GM18907 (cell line): ENCODE measurements at regions not wholly inside any gene's neighbourhood (a gene's known extent, or its start where the extent isn't known, plus 50 kb on each side); places are given as distances from the start of the nearest gene placed in this dataset.

Experiments used
- ATAC-seq: cut with Tn5 transposase; IDR thresholded peaks from one replicate; pipeline ENCODE4 v1.9.1; 2021; ENCODE audit warnings: mild to moderate bottlenecking, moderate library complexity; ENCODE audit not compliant: unreplicated experiment

DNA sequence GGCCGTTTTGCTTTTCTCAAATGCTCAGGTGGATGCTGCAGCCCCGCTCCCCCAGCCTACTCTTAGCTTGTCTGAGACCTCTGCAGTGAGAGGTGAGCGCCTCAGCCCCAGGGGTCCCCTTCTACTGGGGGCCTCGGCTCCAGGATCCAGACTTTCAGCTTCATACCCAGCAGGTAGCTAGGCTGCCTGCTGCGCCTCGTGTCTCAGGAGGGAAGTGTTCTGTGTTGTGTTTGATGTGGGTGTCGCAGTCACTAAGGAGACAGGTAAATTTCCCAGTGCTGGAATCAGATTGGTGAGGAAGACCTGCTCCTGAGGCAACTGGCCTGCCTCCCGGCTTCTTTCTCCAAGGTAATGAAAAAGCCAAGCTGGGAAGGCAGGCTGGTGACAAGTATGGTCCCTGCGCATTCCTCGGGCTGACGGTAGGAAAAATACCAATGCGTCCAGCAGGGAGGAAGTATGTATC lies 604.0 kb upstream of the SALL1 start:
- no peak for ATAC-seq

DNA sequence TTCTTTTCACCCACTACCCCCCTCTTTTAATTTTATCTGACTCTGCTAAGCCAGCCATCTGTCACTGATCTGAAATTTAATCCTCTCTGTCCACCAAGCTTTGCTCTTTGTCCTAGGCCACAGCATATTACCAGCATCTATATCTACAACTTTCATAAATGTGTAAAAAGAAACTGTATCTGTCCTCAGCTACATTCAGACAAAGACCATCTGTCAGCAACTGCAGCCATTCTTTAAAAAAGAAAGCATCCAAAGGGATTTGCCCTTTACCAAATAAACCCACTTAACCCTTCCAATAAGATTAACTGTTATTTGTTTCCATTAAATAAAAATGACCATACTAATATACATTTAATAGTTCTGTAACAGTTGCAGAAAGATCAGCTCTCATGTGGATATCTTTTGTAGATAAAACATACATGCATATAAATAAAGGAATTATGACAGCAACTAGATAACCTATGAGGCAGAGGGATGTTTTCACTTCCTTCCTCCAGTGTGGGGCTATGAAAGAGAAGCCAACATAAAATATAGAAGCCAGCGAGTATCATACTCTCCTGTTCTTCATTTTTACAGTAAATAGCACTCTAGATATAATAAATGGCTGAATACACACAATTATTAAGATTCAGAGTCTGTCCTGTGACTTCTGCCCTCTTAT lies 602.5 kb upstream of the SALL1 start:
- ATAC-seq: no peak

DNA sequence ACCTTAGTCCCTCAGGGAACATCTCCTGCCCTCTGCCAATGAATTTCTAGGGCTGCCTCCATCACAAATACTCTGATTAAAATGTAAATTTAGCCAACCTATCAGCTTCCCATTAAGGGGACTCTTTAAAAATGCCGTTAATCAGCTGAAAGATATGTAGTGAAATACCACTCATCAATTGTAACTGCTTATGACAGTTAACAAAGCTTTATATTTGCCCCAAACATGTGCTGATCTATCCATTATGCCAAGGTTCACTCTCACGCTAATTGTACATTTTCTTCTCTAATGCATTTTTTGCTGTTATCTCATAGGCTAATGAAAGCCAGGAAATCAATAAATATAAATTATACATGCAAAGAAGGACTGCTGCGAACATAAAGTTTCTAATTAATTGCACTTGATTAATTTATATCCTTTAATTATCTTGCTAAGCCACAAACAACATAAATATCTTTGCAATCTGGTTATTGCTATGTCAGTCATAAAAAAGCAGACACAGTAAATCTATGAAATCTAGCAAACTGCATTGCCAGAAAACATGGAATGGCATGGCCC lies 601.4 kb upstream of the SALL1 start:
- ATAC-seq: no peak

- no peak for ATAC-seq
Measured at GRCh38 chr16:51747329-51747728, 596.3 kb upstream of the SALL1 start.

GRCh38 chr16:51734220-51734619 lies 583.1 kb upstream of the SALL1 start:
- no peak for ATAC-seq

DNA sequence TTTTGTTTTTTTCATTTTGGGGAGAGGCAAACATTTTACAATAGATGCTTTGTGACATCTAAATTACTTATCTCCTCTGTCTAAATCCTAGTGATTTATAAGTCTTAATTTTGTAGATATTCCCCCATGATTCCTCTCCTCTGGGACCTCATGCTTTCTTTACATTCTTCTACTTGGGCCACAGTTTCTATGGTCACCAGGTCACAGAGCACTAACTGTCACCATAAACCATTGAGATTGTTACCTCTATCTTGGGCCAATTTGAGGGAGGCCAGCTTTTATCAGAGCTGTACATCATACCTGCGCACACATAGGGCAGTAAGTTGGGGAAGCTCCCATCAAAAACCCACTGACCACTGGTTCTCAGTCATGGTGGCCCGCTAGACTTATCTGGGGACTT lies 582.1 kb upstream of the SALL1 start:
- ATAC-seq: no peak

- no peak for ATAC-seq
Measured at GRCh38 chr16:51731160-51731559, 580.1 kb upstream of the SALL1 start.

DNA sequence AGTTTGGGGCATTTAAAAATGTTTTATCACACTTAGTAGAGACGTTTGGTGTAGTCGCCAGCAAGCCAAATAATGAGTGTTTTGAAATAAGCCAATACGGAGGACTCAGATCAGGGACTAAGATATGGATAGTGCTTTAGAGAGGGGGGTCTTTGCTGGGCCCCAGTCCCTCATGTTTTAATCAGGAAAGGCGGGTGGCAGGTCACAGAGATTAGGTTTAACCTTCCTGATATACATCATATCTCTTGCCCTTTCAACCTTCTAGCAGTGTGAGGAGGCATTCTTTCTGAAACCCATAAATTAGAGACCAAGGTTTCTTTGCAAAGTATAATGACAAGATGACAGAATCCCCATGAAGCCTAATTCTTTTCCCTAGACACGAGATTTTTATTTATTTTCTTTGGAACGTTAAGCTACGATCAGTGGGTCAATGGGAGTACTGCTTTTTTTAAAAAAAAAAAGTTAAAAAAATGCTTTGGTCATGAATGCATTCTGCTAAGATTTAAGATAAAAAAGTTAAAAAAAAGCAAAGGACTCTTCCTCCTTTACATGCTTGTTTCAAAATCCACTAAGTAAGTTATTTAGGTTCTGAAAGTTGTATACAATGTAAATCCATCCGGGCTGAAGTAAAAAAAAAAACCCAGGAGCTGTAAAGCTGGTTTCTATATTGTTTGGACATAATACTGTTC lies 572.1 kb upstream of the SALL1 start:
- ATAC-seq: no peak

DNA sequence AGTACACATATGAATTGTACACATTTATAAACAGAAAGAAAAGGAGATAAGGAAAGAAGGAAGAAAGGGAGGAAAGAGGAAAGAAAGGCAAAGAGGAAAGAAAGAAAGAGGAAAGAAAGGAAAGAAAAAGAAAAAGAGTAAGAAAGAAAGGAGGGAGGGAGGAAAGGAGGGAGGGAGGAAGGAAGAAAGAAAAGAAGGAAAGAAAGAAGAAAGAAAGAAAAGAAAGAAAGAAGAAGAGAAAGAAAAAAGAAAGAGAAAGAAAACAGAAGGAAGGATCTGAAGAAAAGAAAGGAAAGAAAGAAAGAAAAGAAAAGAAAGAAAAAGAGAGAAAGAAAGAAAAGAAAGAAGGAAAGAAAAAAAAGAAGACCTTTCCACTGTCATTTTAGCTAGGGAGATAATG lies 571.4 kb upstream of the SALL1 start:
- no peak for ATAC-seq

DNA sequence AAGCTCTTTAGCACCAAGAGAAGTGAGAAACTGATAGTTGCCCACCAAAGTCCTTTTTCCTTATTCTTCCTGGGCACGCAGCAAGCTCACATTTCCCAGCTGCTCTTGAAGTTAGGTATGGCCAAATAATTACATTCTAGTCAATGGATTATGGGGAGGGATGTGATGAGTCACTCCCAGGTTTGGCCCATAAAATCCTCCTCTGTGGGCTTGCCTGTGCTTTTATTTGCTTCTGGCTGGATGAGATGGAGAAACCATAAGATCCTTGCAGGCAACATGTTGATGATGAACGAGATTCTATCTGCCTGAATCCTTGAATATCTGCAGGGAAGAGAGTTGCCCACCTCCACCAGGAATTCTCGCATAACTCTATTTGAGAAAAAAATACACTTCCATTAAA lies 568.3 kb upstream of the SALL1 start:
- ATAC-seq: no peak

DNA sequence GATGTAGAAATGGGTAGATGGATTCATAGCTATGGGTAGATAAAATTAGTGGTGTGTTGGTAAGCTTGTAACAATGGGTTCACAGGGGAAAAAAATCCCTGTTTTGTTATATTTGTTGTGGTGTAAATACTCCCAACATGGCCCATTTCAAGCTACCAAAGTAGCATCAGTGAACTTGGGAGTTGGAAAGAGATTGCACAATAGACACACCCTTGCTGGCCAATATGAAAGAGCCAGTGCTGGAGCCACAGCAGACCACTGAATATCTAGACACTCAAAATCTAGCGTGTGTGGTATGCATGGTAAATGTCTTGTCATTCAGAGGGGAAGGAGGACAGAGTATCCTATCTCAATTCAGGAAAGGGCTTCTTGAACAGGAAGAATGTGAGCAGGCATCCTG lies 565.1 kb upstream of the SALL1 start:
- ATAC-seq: no peak

GRCh38 chr16:51713502-51713901 lies 562.4 kb upstream of the SALL1 start:
- no peak for ATAC-seq

DNA sequence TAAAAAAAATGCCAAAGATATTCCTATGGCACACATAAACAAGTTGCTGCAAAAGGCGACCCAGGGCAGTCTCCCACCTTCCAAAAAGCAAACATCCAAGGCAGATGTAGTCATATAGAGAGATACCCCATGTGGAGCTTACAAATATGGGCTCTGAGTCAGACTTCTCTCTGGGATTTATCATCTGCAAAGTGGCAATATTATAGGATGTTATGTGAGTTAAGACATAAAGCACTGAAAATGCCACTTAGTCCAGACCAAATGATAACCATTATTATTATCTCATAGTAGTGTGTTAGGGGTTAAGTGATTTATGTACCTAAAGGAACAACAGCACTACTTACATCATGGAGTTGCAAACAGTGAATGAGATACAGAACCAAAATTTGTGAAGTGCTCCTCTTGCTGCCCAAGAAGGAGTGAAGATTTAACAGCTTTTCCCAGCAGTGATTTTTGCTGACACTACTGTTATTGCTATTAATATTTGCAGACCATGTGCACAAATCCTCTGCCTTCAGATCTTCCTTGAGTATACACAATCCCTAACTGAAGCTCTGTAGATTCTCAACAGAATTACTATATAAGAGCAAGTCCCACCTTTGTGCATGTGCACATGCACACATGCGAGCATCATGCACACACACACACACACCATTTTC lies 560.0 kb upstream of the SALL1 start:
- no peak for ATAC-seq

DNA sequence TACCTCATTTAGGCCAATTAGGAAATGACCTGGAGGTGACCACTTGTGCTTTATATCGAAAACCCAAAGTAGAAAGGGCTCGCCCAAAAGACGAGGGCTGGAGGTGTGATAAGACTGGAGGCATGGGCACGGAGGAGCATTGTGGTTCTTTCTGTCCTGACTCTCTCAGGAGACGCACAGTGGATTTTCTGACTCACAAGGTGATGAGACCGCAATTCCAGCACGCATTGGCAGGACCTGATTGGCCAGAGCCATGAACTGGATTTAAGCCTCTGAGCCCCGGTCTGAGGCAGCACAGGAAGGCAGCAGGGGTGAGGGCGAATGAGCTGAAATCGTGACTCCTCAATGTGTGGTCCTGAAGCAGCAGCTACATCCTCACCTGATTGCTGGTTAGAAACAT lies 559.1 kb upstream of the SALL1 start:
- no peak for ATAC-seq

DNA sequence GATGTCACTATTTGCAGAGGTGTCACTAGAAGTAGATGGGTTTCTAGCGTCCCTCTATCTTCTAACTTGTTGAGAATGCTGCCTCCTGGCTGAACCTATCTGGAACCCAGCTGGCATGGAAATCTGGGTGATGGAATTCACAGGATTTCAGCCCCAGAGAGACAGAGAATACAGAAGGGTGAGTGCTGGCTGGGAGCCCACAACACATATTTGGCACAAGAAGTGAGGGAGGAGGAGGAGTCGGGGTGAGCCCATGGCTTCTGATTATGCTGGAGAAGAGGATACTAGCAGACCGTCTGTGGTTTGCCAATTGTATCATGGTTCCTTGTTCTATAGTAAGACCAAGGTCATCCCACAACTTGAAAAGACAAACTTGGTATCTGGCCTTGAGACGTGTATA lies 557.8 kb upstream of the SALL1 start:
- no peak for ATAC-seq

- ATAC-seq: no peak
Measured at GRCh38 chr16:51707666-51708065, 556.6 kb upstream of the SALL1 start.

GRCh38 chr16:51705142-51705541 lies 554.1 kb upstream of the SALL1 start:
- ATAC-seq: no peak

DNA sequence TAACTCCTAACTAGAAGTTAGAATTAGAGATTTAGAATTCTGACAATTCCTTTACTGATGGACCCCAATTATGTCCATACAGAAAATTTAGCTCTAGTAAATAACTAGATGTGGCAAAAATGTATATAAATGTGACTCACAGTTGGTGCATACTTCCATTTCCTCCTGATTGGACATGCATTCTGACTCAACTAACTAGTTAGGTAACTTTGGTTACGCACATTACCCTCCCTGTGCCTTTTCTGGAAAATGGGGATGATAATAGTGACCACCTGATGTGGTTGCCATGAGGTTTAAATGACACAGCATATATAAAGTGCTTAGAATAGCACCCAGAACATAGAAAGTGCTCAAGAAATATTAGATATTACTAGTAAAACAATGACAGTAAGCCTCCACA lies 550.0 kb upstream of the SALL1 start:
- no peak for ATAC-seq

DNA sequence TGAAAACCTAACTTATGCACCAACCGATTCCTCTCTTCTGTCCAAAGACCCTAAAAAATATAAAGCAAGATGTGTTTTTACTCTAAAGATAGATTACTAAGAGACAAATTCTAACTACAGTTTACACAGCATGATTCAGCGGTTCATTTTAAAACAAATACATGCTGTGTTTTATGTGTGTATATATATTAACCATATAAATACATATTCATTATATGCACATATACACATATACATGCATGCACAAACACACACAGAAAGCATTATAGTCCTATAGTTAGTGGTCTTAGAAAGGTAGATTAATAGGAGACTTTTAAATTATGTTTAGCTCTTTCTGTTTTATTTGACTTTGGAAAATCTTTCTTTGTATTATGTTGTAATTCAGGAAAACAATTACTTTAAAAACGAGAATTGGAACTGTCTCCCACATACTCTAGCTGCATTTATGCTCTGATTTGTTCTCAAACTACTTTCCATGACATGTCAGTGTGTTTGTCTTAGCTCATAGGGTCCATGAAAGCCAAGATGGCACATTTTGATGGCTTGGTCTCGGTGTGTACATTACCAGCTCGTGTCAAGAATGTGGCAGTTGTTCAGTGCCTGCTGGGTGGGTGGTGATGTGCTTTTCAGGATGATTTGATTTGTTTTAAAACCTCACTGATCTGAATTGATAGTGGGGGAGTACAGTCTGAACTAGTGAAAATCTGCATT lies 548.8 kb upstream of the SALL1 start:
- no peak for ATAC-seq

GRCh38 chr16:51698647-51699046 lies 547.6 kb upstream of the SALL1 start:
- no peak for ATAC-seq

DNA sequence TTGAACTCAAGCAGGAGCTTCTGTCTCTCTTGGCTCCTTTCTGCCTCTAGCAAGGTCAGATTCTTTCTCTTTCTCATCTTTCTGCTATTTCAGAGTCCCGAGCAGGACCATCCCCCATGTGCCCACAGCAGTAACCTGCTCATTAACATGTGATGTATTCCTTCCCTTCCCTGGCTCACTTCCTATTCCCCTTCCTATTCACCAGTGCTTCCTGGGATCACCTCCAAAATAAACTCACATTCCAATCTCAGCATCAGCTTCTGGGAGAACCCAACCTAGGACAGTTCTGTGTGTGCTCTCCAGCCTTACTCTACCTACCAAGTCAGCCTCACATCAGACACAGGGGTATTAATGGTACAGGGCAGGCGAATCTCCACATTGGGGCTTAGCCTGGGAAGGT lies 546.4 kb upstream of the SALL1 start:
- ATAC-seq: no peak
